Occipital lobe (tissue), 1 donor: ENCODE measurements at regions not wholly inside any gene's neighbourhood (a gene's known extent, or its start where the extent isn't known, plus 50 kb on each side); places are given as distances from the start of the nearest gene placed in this dataset.

Experiments used
- DNase-seq: peaks from one replicate; lab custom pipeline; 2025; lab: John Stamatoyannopoulos, UW

DNA sequence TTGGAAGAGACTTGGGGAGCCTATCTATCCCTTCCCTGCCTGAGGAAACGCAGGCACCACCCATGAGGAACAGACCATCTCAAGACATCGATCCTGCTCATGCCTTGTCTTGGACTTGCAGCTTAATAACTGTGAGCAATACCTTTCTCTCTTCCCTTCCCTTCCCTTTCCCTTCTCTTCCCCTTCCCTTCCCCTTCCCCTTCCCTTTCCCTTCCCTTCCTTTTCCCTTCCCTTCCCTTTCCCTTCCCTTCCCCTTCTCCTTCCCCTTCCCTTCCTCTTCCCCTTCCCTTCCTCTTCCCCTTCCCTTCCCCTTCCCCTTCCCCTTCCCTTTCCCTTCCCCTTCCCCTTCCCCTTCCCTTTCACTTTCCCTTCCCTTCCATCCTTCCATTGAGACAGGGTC, 650.7 kb upstream of the SOX11 start:
- no peak for DNase-seq

DNA sequence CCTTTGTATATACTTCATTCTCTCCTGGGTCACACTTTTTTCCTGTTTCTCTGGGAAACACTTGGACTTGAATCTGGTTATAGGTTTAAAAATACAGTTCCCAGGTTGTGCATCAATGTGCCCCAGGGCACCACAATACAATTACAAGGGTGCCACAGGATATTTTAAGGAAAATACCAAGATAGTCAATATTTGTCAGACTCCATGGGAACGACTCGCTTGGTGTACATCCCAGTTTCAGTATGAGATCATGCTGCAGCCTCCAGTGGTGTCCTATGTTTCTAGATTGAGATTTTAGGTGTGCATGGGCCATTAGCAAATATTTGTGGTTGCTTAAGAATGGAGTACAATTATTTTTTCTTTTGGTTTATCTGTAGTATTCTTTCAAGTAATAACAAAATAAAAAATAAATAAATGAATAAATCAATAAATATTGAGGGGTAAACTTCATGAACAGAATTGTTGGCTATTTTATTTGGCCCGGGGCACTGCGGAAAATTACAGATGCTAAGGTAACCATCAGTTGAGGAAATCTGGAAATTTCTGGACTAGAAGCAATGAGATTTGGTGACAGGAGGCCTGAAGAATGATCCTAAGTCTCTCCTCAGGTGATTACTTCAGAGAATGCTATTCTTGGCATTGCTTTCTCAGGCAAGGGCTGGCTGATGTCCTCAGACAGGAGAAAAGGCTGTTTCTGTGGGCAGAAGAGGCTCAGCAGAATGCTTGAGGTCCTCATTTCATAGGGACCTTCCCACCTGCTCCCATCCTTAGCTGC, 649.3 kb upstream of the SOX11 start:
- DNase-seq: no peak

DNA sequence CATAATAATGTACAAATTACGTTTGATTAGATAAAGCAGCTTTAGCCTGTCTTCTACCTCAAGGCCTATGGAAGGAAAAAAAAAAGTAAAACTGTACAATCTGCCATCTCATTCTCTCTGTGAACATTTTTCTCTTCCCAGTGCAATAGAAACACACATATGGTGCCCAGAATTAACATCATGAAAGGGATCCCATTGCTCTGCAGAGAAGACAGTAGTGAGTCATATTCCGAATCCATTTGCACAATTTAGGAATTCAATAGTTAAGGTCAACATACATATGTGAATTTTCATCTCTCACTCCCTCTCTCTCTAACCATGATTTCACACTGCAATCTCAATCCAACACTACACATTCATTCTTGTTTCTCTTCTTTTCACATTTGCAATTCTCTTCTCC, 640.9 kb upstream of the SOX11 start:
- DNase-seq: no peak

DNA sequence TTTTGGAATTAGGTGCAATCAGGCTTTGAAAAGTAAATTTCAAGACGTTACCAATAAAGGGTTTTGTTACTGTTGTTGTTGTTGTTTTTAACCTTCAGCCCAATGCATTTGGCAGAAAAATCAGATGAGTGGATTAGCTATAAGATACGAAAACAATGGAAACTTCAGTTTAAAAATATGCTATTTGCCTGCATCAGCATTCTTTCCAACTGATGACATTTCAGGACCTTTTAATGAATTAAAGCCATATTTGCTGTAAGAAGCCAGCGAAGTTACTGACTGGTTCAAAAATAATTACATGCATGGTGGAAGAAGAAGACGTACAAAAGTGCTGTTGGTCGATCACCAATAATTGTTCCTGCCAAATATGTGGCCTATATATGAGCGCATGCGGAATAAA, 639.3 kb upstream of the SOX11 start:
- DNase-seq: no peak

DNA sequence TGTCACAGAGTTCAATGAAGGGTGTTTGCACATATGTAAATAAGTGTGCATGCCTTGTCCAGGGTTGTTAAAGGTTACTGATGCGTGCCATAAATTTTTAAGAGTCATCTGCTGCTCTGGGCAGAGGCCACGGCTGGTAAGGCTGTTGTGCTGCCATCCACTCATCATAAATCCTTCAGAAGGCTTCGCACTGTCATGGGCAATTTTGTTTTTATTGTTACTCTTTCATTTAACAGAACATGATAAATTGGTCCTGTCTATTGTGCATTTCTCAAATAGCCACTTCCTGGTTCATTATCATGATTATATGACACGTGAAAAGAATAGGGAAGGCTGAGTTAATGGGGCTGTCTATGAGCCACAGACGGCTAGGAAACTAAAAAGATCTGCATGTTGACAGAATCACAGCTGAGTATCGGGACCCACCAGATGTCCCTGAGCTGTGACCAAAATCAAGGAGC, 634.3 kb upstream of the SOX11 start:
- no peak for DNase-seq

DNA sequence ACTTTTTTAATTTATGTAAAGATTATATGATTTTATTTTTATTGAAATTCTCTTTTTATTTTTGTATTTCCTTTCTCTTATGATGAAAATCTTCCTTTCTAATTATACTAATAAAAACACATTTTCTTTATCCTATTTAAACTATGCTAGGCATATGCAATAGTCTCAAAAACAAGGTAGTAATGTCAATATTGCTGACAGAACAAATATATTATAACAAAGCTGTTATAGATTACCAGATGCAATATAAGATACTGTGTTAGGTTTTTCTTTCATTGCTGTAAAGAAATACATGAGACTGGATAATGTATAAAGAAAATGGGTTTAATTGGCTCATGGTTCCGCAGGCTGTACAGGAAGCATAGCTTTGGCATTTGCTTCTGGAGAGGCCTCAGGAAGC, 631.2 kb upstream of the SOX11 start:
- no peak for DNase-seq

DNA sequence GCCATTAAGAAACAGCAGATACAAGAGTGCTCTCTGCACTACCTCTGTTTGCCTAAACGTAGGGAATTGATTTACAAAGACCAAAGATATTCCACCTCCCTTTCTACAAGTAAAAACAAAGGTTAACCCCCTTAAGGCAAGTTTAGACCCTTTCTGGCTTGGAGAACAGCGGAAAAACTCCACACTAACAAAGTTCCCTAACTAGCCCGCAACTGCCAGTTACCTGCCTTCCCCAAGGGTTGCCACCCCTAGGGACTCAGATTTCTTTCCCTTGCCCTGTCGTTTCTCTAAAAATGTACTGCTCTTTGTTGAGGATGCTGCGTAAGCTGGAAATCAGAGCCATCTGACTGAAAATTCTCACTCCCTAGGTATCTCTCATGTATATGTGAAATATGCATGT, 627.5 kb upstream of the SOX11 start:
- DNase-seq: no peak

DNA sequence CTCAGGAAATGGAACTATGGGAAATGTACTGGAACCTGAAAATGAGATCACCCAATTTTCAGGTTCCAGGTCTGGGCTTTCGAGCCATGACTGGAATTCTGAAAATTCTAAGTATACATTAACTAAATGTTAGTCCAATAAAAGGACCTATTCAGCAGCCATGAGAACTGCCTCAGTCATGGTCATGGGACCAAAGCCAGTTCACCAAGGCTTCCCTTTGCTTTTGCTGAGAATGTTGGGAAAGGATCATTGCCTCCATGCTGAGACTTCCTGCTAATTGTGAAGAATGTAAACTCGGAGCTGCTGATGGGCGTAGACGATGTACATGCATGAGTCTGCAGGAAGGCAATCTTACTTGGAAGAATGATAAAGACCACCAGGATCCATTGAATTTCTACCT, 624.4 kb upstream of the SOX11 start:
- DNase-seq: no peak

DNA sequence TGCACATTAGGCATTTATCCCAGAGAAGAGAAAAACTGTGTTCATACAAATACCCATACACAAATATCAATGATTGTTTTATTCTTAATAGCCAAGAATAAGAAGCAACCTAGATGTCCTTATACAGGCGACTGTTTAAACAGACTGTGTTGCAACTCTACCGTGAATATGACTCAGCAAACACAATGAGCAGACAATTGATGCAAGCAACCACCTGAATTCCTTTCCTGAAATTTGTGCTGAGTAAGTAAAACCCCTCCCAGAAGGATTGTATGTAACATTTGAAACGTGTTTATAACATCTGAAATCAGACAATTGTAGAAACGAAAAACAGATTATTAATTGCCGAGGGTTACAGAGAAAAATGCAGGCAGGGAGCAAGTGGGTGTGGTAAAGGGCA, 621.9 kb upstream of the SOX11 start:
- no peak for DNase-seq

DNA sequence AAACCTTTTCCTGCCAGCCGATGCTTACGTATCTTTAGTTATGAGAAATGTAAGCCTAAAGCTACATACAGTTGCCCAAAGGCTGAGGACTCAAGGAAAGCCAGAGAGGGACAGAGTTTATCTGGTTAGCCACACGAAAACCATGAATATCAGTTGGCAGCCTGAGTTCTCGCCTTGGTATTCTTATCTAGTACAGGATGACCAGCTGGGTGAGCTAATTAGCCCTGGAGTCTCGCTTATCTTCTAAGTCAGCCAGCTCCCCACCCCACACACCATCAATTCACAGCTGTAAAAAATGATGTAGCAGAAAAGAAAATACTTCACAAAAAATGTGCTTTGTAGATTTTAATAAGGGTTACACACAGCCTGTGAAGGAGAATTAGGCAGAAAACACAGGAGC, 617.5 kb upstream of the SOX11 start:
- no peak for DNase-seq

DNA sequence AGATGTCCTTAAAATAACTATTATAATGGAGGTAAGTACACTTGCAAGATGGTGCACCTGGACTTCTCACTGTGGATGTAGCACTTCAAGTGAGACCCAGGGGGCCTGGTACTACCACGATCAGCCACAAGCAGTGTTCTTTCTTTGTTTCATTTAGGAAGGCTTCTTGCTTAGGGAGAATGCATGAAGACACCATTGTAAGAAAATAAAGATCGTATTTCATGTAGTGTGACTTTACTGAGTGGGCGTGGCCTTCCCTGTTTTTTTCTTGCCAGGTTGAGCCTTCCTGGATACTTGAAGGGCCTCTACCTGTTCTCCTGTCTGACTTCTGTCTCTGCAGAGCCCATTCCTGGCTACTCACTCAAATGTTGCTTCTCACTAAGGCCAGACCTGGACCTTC, 615.6 kb upstream of the SOX11 start:
- no peak for DNase-seq

DNA sequence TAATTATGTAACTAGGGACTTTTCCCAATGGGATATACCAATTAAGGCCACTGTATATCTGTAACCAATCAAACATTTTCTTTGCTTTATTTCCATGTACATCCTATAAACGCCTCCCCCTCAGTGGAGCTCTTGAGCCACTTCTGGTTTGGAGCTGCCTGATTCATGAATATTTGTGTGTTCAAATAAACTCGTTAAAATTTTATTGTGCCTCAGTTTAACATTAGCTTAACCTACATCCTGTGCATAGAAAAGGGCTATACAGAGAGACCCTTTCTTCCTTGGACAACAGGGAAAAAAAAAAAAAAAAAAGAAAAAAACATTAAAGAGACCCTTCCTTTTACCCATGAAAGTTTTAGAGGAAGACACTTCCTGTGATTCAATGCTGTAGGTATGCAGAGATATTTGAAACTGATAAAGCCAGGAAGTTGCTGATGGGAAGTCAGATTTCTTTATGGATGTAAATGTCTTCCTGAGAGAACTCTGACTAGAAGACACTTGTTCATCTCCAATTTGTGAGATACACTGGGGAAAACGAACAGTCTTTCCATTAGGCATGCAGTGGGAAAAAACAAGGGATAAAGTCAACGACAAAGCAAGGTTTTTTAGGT, 614.6 kb upstream of the SOX11 start:
- DNase-seq: no peak

DNA sequence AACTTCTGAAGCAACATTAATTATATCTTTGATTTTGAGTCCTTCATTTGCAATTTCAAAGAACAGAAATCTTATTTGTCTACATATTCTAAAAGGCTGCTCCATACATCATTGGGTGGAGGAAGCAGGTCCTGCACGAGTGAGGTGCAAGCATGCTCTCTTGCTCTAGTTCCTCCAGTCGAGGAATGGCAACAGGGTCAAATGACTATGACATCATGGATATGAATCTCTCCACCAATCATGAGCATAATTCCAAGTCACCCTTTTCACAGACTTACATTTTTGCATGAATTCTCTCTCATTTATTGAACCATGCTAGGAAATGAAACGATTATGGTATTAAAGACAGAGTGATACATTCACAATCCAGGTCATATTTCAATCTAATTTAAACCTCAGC, 608.8 kb upstream of the SOX11 start:
- DNase-seq: no peak

DNA sequence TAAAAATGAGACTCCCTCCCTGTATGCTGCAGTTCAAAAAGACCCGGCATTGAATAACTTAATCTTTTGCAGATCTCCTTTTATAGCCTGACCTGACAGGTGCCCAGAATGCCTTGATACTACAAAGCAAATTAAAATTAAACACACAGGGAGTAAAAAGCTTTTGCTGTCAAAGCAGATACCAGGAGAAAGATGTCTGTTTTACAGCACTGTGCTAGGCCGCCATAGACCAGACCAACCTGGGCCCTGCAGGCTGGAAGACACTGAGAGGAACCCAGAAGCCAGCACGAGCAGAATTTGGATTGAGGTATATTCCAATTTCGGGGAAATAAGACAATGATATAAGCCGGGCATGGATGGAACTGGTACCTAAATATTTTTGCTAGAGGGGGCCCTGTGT, 602.8 kb upstream of the SOX11 start:
- DNase-seq: no peak

DNA sequence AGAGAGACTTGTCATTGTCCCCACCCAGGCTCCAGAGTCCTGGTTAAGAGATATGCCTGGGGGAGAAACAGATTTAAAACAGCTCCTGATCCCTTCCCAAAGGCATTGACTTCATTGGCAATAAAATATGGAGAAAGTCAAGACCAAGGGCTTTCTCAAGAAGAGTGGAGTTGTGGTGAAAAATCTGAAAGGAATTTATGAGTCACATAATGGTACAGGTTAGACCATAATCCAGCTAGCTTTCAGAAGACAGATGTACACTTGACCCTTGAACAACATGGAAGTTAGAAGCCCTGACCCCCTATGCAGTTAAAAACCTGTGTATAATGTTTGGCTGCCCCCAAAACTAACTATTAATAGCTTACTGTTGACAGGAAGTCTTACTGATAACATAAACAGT, 599.1 kb upstream of the SOX11 start:
- no peak for DNase-seq

DNA sequence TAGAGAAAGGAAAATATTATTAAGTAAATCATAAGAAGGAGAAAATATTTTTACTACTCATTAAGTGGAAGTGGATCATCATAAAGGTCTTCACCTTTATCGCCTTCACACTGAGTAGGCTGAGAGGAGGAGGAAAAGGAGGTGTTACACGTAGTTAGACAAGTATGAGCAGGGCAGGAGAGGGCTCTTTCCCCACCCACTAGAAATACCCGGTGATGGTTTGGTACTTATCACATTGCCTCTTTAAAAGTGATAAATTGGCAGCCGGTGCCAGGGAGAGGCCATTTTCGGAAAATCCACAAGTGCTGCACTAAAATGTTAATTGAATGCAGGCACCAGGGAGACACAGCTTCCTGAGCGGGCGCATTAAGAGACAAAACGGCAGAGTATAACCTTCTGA, 598.7 kb upstream of the SOX11 start:
- DNase-seq: no peak

DNA sequence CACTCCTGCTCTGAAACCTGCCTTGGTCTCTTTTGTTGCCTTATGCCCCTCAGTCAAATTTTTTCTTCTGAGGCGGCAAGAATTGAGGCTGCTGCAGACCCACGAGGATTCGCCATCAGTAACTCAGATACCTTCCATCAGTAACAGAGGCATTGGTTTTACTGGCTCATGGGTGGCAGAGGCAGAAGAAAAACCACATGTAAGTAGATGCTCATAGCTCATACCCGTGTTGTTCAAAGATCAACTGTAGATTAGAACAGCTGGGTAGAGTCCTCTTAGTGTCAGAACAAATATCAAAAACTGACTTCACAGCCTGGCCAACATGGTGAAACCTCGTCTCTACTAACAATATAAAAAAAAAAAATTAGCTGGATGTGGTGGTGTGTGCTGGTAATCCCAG, 598.0 kb upstream of the SOX11 start:
- DNase-seq: no peak

DNA sequence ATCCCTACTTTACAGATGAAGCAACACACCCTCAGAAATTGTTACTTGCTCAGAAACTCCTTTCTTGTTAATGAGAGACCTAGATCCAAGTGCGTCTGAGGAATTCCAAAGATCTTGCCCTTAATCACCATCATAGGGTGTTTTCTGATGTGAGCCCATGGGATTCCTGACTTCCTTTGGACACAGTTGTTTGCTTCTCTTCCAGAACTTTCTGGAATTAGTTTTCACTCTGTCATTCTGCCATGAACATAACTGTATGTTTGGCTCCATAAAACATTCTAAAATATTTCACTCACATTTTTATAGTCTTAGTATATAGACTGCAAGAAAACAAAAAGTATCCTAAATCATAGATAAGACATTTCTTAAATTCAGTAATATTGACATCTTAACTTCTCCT, 593.9 kb upstream of the SOX11 start:
- no peak for DNase-seq

DNA sequence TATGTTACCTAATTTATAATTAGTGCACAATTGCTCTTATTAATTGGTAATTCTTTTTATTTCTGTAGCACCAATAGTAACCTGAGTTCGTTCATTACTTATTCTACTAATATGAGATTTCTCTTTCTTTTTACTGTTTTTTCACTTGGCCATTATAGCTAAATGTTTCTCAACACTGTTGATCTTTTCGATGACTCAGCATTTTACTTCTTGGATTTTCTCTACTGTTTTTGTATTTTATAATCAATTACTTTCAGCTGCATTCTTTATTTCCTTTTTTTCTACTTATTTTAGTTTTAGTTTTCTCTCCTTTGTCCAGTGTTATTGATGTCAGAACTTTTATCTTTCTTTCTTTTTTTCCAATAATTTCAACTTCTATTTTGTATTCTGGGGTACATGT, 589.4 kb upstream of the SOX11 start:
- DNase-seq: no peak

DNA sequence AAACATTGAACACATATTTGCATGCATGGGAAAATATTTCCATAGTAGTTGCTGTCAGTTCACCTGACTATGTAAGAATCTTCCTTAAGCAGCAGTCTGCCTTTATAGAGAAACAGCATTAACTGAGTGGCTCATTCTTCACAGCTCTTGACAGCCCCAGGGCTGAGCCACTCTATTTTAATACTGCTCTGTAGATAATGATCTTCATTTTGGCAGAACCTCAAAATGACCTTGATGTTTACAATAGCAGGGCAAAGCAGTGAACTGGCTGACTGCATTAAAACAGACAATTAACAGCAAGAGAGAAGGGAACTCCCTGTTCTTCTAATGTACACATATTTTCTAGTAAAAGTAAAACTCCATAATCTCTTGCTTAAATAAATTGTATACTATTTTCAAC, 580.6 kb upstream of the SOX11 start:
- DNase-seq: no peak

DNA sequence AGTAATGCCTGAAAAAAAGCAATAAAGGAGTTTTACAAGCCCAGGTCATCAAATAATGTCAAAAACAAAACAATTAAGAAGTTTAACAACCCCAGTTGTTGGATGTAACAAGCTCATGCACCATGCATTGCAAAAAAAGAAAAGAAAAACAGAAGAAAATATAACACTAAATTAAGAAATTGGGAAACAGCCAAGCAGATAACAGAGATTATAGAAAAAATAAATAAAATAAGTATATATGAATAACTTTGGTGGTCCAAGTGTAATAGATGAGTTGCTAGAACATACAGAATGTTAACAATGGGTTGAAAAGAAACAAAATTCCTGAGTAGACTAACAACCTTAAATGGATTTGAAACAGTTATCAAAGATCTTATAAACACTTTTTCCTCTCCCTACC, 573.1 kb upstream of the SOX11 start:
- DNase-seq: no peak

DNA sequence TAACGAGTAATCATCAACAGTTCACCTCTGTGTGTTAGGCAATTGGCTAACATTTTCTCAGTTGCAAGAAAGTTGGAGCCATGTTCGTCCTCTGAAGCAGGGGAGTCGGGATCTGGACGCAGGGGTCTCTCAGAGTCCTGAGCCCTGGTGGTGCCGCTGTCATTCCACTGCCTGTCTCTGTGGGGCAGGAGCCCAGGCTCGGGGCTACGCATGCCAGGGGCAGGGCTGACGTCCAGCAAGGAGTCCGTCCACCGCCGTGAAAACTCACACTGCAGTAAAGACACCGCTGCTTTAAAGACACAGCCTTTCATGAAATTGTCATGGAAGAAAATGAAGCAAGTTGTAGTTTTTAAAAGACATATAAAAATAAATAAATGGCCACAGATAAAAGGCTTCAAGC, 571.1 kb upstream of the SOX11 start:
- no peak for DNase-seq

DNA sequence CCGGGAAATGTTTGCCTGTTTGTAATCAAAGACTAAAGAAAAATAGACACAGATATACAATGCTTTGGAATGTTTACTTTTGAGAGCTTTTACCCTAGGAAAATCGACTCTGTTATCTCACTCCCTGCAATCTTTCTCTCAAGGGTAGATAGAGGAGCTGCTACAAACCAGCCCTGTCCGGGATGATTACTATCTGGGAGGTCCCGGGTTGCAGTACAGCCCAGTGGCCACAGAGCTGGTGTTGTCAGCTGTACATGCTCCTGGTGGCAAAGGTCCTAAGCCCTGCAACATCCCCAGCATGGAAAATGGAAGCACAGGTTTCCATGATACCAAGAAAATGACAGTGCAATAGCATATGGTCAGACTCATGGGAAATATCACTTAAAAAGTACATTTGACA, 570.5 kb upstream of the SOX11 start:
- DNase-seq: no peak
